ENCODE measurements at regions not wholly inside any gene's neighbourhood (a gene's known extent, or its start where the extent isn't known, plus 50 kb on each side); places are given as distances from the start of the nearest gene placed in this dataset.
"Not testable (repeated sequence)": the region's sequence is repeated elsewhere in the genome, so short reads cannot be mapped to it uniquely, and the experiment has no call there.

GRCh38 chr7:13117103-13117502 is 429.7 kb downstream of the ARL4A start:
- DNase-seq (ENCODE audit: low read depth), result peak; percentile 8
- peak; percentile 57 for TF ChIP-seq CTCF (conservative IDR thresholded peaks at IDR 0.05; ENCODE audit: low read length)
- no peak overlapping the region for H3K4me3 ChIP-seq (ENCODE audit: low read length)

GRCh38 chr7:13117592-13117991 is 430.2 kb downstream of the ARL4A start:
- no peak for DNase-seq (ENCODE audit: low read depth)
- TF ChIP-seq CTCF (conservative IDR thresholded peaks at IDR 0.05; ENCODE audit: low read length), result no peak
- H3K4me3 ChIP-seq (ENCODE audit: low read length), result no peak overlapping the region

- not testable (repeated sequence) for DNase-seq (ENCODE audit: low read depth); H3K4me3 ChIP-seq (ENCODE audit: low read length)
These were observed 437.2 kb downstream of the ARL4A start for GRCh38 chr7:13124629-13125028.

- DNase-seq (ENCODE audit: low read depth), result no peak
- TF ChIP-seq CTCF (conservative IDR thresholded peaks at IDR 0.05; ENCODE audit: low read length), result no peak
- no peak overlapping the region for H3K4me3 ChIP-seq (ENCODE audit: low read length)
These were observed 438.9 kb downstream of the ARL4A start for GRCh38 chr7:13126347-13126746.

GRCh38 chr7:13130321-13130720 is 442.9 kb downstream of the ARL4A start:
- TF ChIP-seq CTCF (conservative IDR thresholded peaks at IDR 0.05; ENCODE audit: low read length), result no peak
- DNase-seq (ENCODE audit: low read depth), result no peak

GRCh38 chr7:13130906-13131305 is 443.5 kb downstream of the ARL4A start:
- not testable (repeated sequence) for H3K4me3 ChIP-seq (ENCODE audit: low read length); DNase-seq (ENCODE audit: low read depth)

More at GRCh38 chr7:13130321-13130720, 442.9 kb downstream of the ARL4A start:
- H3K4me3 ChIP-seq (ENCODE audit: low read length), result no peak overlapping the region

- no peak for DNase-seq (ENCODE audit: low read depth)
- TF ChIP-seq CTCF (conservative IDR thresholded peaks at IDR 0.05; ENCODE audit: low read length), result no peak
- H3K4me3 ChIP-seq (ENCODE audit: low read length), result no peak overlapping the region
These were observed 444.9 kb downstream of the ARL4A start for GRCh38 chr7:13132314-13132713.

- not testable (repeated sequence) for H3K4me3 ChIP-seq (ENCODE audit: low read length); DNase-seq (ENCODE audit: low read depth)
These were observed 448.9 kb downstream of the ARL4A start for GRCh38 chr7:13136345-13136744.

- TF ChIP-seq CTCF (conservative IDR thresholded peaks at IDR 0.05; ENCODE audit: low read length), result no peak
- no peak overlapping the region for H3K4me3 ChIP-seq (ENCODE audit: low read length)
- no peak for DNase-seq (ENCODE audit: low read depth)
These were observed 452.0 kb downstream of the ARL4A start for GRCh38 chr7:13139436-13139835.

Data from AG10803 (cell line).